CD4-positive, alpha-beta memory T cell (primary cell): ENCODE measurements at regions not wholly inside any gene's neighbourhood (a gene's known extent, or its start where the extent isn't known, plus 50 kb on each side); places are given as distances from the start of the nearest gene placed in this dataset.

Experiments used
- CTCF ChIA-PET: fragments of 350-600 bp; sonication (Branson Sonifier 250); formaldehyde crosslinking; loops from one replicate; lab custom pipeline; 2021; ENCODE audit warnings: inconsistent platforms; ENCODE audit not compliant: partially characterized antibody; lab: Charles Lee
- POLR2A ChIA-PET: fragments of 350-600 bp; sonication (Branson Sonifier 250); formaldehyde crosslinking; loops from one replicate; lab custom pipeline; 2021; ENCODE audit not compliant: partially characterized antibody; lab: Charles Lee
- DNase-seq, 5 donors: peaks; one replicate each; pipeline versions ENCODE4 v3.0.0 to v3.0.0-alpha.2; 2020 to 2022; ENCODE audit warnings: mixed read lengths in 1 of 5
- H3K27ac ChIP-seq: one replicate; pipeline ENCODE4 v1.7.0; 2013; ENCODE audit warnings: low read depth, low read length
- H3K27me3 ChIP-seq: 2 replicates; pipeline ENCODE4 v1.7.0; 2013; ENCODE audit warnings: mild to moderate bottlenecking, low read length, moderate library complexity; ENCODE audit not compliant: insufficient read depth
- H3K36me3 ChIP-seq: 2 replicates; pipeline ENCODE4 v1.7.0; 2013; ENCODE audit warnings: mild to moderate bottlenecking, low read length, moderate library complexity; ENCODE audit not compliant: insufficient read depth
- H3K4me1 ChIP-seq: 2 replicates; pipeline ENCODE4 v1.7.0; 2013; ENCODE audit warnings: mild to moderate bottlenecking, low read length, moderate library complexity; ENCODE audit not compliant: insufficient read depth
- H3K4me3 ChIP-seq, 2 donors: one replicate each; pipeline ENCODE4 v1.7.0; 2013; ENCODE audit warnings: low read length in 2 of 2, mild to moderate bottlenecking in 1 of 2
- H3K9me3 ChIP-seq, 2 donors: one replicate each; pipeline ENCODE4 v1.7.0; 2013; ENCODE audit warnings: low read length in 2 of 2, control low read depth in 1 of 2; ENCODE audit not compliant: control insufficient read depth in 1 of 2
- H3K27ac Mint-ChIP-seq, 7 donors: one replicate each; pipeline ENCODE4 v1.8.0; 2020 to 2021; ENCODE audit warnings: mixed read lengths in 7 of 7, mild to moderate bottlenecking in 6 of 7, inconsistent platforms in 3 of 7, moderate library complexity in 3 of 7
- H3K27me3 Mint-ChIP-seq, 2 donors: one replicate each; pipeline ENCODE4 v1.8.0; 2020 to 2021; ENCODE audit warnings: mixed read lengths in 2 of 2
- H3K36me3 Mint-ChIP-seq, 2 donors: one replicate each; pipeline ENCODE4 v1.8.0; 2020 to 2021; ENCODE audit warnings: mixed read lengths in 2 of 2, inconsistent platforms in 1 of 2, mild to moderate bottlenecking in 1 of 2
- H3K4me1 Mint-ChIP-seq, 4 donors: one replicate each; pipeline ENCODE4 v1.8.0; 2020 to 2021; ENCODE audit warnings: mixed read lengths in 4 of 4, mild to moderate bottlenecking in 1 of 4
- H3K4me3 Mint-ChIP-seq, 8 donors: one replicate each; pipeline ENCODE4 v1.8.0; 2020 to 2021; ENCODE audit warnings: mixed read lengths in 8 of 8, mild to moderate bottlenecking in 7 of 8, moderate library complexity in 6 of 8, inconsistent platforms in 3 of 8
- H3K9me3 Mint-ChIP-seq, 8 donors: one replicate each; pipeline ENCODE4 v1.8.0; 2020 to 2021; ENCODE audit warnings: mixed read lengths in 8 of 8, mild to moderate bottlenecking in 5 of 8, inconsistent platforms in 3 of 8, moderate library complexity in 1 of 8
- intact Hi-C: fragments of 100-400 bp; cut with micrococcal nuclease; formaldehyde crosslinking; loops from one replicate; pipeline ENCODE4 v1.15.1; 2023

GRCh38 chr3:82875401-82875800, 1114.0 kb upstream of the GBE1 start:
- Histone ChIP-seq H3K27me3 (no peaks in the 10 kb centered on the region), H3K4me3 (no peak overlapping the region), H3K27ac (no peak overlapping the region), H3K9me3 (no peaks in the 10 kb centered on the region), H3K36me3 (no peaks in the 10 kb centered on the region), H3K4me1 (no peaks in the 10 kb centered on the region)
- DNase-seq = no peak
- no peaks in the 10 kb centered on the region for H3K4me1 Mint-ChIP-seq
- no peaks in the 10 kb centered on the region for H3K27me3 Mint-ChIP-seq
- ChIA-PET POLR2A (no interaction called here), CTCF (no interaction called here)
- H3K36me3 Mint-ChIP-seq = no peaks in the 10 kb centered on the region
- H3K9me3 Mint-ChIP-seq = peaks cover 0 to 6% (median 2%) of the 10 kb centered on the region in 8 donors
- H3K27ac Mint-ChIP-seq = no peak overlapping the region
- H3K4me3 Mint-ChIP-seq = no peak overlapping the region
- intact Hi-C loops = no loop called here

DNA sequence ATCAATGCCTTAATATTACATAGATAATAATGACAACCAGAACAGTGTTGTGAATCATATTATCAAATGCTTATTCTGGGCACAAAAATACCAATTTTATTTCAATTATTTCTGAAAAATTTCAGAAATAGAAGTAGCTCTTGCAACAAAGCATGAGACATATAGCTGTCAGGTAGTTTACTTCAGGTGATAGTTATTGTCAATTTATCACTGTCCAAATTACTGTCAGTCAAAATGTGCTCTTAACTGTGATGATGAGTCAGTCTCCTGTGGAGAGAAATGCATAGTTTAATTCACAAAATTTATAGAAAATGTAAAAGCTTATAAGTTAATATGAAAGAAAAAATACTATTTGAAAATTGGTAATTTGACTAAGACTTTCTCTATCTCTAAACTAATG, 1078.4 kb upstream of the GBE1 start:
- no peaks in the 10 kb centered on the region for H3K4me1 ChIP-seq
- no peak for DNase-seq
- Mint-ChIP-seq H3K9me3 (peaks cover 0 to 29% (median 14%) of the 10 kb centered on the region in 8 donors), H3K4me1 (no peaks in the 10 kb centered on the region), H3K27me3 (no peaks in the 10 kb centered on the region), H3K27ac (no peak overlapping the region), H3K4me3 (no peak overlapping the region), H3K36me3 (no peaks in the 10 kb centered on the region)
- no peaks in the 10 kb centered on the region for H3K27me3 ChIP-seq
- intact Hi-C loops = no loop called here
- CTCF ChIA-PET = no interaction called here
- no peak overlapping the region for H3K27ac ChIP-seq
- no peak overlapping the region for H3K4me3 ChIP-seq
- H3K36me3 ChIP-seq = no peaks in the 10 kb centered on the region
- peaks cover 0 to 5% of the 10 kb centered on the region in 2 donors for H3K9me3 ChIP-seq
- POLR2A ChIA-PET = no interaction called here

DNA sequence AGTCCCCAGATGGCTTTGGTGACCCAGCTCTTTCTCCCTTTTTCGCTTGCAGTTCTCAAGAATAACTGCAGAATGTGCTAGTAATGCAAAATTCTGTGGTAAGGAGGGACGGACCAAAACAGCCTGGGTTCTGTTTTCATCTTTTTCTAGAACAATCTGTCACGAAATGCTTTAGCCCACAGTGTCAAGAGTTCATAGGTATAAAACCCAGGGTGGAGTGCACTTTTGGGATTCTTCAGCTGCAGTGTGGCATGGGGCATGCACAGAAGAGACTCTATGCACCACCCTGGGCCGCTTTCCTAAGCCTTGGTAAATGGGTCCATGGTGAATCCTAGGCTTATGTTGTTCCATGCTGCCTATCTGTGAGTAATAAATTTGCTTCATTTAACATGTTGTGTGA, 1072.7 kb upstream of the GBE1 start:
- Mint-ChIP-seq H3K4me3 (no peak overlapping the region), H3K27me3 (no peaks in the 10 kb centered on the region), H3K4me1 (no peaks in the 10 kb centered on the region), H3K27ac (no peak overlapping the region), H3K36me3 (no peaks in the 10 kb centered on the region), H3K9me3 (peaks cover 0 to 14% (median 5%) of the 10 kb centered on the region in 8 donors)
- no peak overlapping the region for H3K4me3 ChIP-seq
- H3K27me3 ChIP-seq = no peaks in the 10 kb centered on the region
- ChIA-PET POLR2A (no interaction called here), CTCF (no interaction called here)
- no peaks in the 10 kb centered on the region for H3K4me1 ChIP-seq
- intact Hi-C loops = no loop called here
- H3K36me3 ChIP-seq = no peaks in the 10 kb centered on the region
- no peak for DNase-seq
- H3K27ac ChIP-seq = no peak overlapping the region
- no peaks in the 10 kb centered on the region for H3K9me3 ChIP-seq

GRCh38 chr3:82824491-82824890, 1063.0 kb upstream of the GBE1 start:
- H3K36me3 Mint-ChIP-seq = no peaks in the 10 kb centered on the region
- no peak overlapping the region for H3K4me3 Mint-ChIP-seq
- no peak overlapping the region for H3K27ac Mint-ChIP-seq
- H3K9me3 ChIP-seq = no peaks in the 10 kb centered on the region
- no peak overlapping the region for H3K4me3 ChIP-seq
- DNase-seq = no peak
- ChIA-PET POLR2A (no interaction called here), CTCF (no interaction called here)
- H3K9me3 Mint-ChIP-seq = peaks cover 0 to 18% (median 3%) of the 10 kb centered on the region in 8 donors
- H3K27me3 Mint-ChIP-seq = no peaks in the 10 kb centered on the region
- intact Hi-C loops = no loop called here
- H3K36me3 ChIP-seq = no peaks in the 10 kb centered on the region
- H3K27ac ChIP-seq = no peak overlapping the region
- no peaks in the 10 kb centered on the region for H3K4me1 Mint-ChIP-seq
- H3K27me3 ChIP-seq = no peaks in the 10 kb centered on the region
- H3K4me1 ChIP-seq = no peaks in the 10 kb centered on the region

GRCh38 chr3:82816086-82816485, 1054.6 kb upstream of the GBE1 start:
- H3K27ac Mint-ChIP-seq = no peak overlapping the region
- DNase-seq = no peak
- H3K4me3 Mint-ChIP-seq = no peak overlapping the region
- no peaks in the 10 kb centered on the region for H3K36me3 ChIP-seq
- no peaks in the 10 kb centered on the region for H3K36me3 Mint-ChIP-seq
- H3K9me3 Mint-ChIP-seq = peaks cover 2 to 25% (median 16%) of the 10 kb centered on the region in 8 donors
- ChIA-PET CTCF (no interaction called here), POLR2A (no interaction called here)
- no peaks in the 10 kb centered on the region for H3K4me1 ChIP-seq
- no peak overlapping the region for H3K4me3 ChIP-seq
- H3K27me3 Mint-ChIP-seq = no peaks in the 10 kb centered on the region
- H3K27me3 ChIP-seq = no peaks in the 10 kb centered on the region
- H3K4me1 Mint-ChIP-seq = no peaks in the 10 kb centered on the region
- intact Hi-C loops = no loop called here
- no peaks in the 10 kb centered on the region for H3K9me3 ChIP-seq
- no peak overlapping the region for H3K27ac ChIP-seq

GRCh38 chr3:82815417-82816058, 1054.1 kb upstream of the GBE1 start:
- Mint-ChIP-seq H3K9me3 (peaks cover 2 to 24% (median 16%) of the 10 kb centered on the region in 8 donors), H3K4me1 (no peaks in the 10 kb centered on the region), H3K27ac (no peak overlapping the region), H3K27me3 (no peaks in the 10 kb centered on the region), H3K4me3 (no peak overlapping the region), H3K36me3 (no peaks in the 10 kb centered on the region)
- ChIA-PET POLR2A (no interaction called here), CTCF (no interaction called here)
- Histone ChIP-seq H3K9me3 (no peaks in the 10 kb centered on the region), H3K27ac (no peak overlapping the region), H3K4me1 (no peaks in the 10 kb centered on the region), H3K4me3 (no peak overlapping the region), H3K27me3 (no peaks in the 10 kb centered on the region), H3K36me3 (no peaks in the 10 kb centered on the region)
- intact Hi-C loops = no loop called here
- DNase-seq = no peak

DNA sequence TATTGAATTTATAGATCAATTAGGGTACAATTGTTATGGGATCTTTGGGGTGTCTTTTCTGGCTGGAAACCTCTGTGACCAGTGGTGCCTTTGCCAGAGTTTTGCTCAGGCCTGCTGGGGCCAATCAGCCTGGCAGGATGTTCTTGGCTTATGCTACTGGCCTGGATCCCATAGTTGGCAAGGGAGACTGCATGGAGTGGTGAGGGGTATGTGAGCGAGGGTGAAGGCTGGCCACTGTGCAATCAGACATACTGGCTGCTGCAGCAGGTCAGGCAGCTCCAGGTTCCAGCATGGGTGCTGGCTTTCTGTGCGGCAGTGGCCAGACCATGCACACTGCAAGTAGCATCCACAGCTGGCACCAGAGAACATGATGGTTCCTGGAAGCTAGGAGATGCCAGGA, 1053.2 kb upstream of the GBE1 start:
- CTCF ChIA-PET = no interaction called here
- DNase-seq = no peak
- H3K27me3 ChIP-seq = no peaks in the 10 kb centered on the region
- POLR2A ChIA-PET = no interaction called here
- H3K27ac ChIP-seq = no peak overlapping the region
- Mint-ChIP-seq H3K36me3 (no peaks in the 10 kb centered on the region), H3K4me3 (no peak overlapping the region), H3K27me3 (no peaks in the 10 kb centered on the region), H3K27ac (no peak overlapping the region), H3K4me1 (no peaks in the 10 kb centered on the region), H3K9me3 (peaks cover 2 to 29% (median 15%) of the 10 kb centered on the region in 8 donors)
- no peaks in the 10 kb centered on the region for H3K9me3 ChIP-seq
- no peaks in the 10 kb centered on the region for H3K36me3 ChIP-seq
- intact Hi-C loops = no loop called here
- no peak overlapping the region for H3K4me3 ChIP-seq
- H3K4me1 ChIP-seq = no peaks in the 10 kb centered on the region

DNA sequence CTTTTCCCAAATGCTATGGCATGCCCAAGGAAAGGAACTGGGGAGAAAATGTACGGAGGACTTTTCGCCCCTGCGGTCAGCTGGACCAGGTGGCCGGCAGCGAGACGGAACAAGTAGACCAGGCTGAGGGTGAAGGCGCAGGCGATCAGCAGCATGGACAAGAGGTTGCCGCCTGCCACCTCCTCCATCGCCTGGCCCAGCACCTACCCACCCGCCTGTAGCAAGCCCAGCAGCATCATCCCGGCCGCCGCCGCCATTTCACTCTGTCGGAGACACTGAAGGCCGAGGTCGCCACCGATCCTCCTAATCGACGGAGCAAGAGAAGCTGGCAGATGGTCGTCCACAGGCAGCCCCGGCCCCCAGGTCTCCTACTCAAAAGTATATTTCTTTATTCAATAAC, 1046.3 kb upstream of the GBE1 start:
- POLR2A ChIA-PET = no interaction called here
- no peak for DNase-seq
- H3K4me3 ChIP-seq = no peak overlapping the region
- Mint-ChIP-seq H3K9me3 (peaks cover 2 to 31% (median 10%) of the 10 kb centered on the region in 8 donors), H3K36me3 (no peaks in the 10 kb centered on the region), H3K27me3 (no peaks in the 10 kb centered on the region), H3K4me3 (no peak overlapping the region), H3K27ac (no peak overlapping the region), H3K4me1 (no peaks in the 10 kb centered on the region)
- H3K36me3 ChIP-seq = no peaks in the 10 kb centered on the region
- no peaks in the 10 kb centered on the region for H3K4me1 ChIP-seq
- no peaks in the 10 kb centered on the region for H3K9me3 ChIP-seq
- intact Hi-C loops = no loop called here
- no peaks in the 10 kb centered on the region for H3K27me3 ChIP-seq
- CTCF ChIA-PET = no interaction called here
- H3K27ac ChIP-seq = no peak overlapping the region
